GM10266 (cell line): ENCODE measurements at regions not wholly inside any gene's neighbourhood (a gene's known extent, or its start where the extent isn't known, plus 50 kb on each side); places are given as distances from the start of the nearest gene placed in this dataset.

Experiments used
- DNase-seq: peaks from one replicate; pipeline ENCODE4 v3.0.0; 2012; ENCODE audit errors: extremely low spot score
- TF ChIP-seq, protein P1 (sequence below): IDR thresholded peaks from 2 replicates; pipeline ENCODE4 v1.5.1; 2012; ENCODE audit warnings: mild to moderate bottlenecking, low read depth; ENCODE audit not compliant: control insufficient read depth, insufficient read depth; ENCODE audit errors: missing control alignments

DNA sequence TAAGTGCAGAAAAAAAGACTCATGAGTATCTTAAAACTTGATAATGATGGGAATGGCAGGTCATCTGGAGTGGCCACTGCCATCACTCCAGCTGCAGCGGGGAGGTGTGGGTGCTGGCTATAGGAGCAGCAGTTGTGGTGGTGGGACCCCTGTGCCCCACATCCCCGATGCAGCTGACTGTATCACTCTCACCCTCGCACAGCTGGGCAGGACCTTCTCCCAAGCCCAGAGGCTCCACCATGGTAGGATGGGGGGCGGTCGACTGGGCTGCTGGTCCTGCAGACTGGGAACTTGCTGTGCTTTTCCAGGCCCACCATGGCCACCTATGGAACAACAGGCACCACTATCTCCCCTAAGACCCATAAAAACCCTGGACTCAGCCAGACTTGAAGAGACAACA lies 844.4 kb downstream of the SORCS1 start:
- DNase-seq = no peak
- TF ChIP-seq, protein P1, sequence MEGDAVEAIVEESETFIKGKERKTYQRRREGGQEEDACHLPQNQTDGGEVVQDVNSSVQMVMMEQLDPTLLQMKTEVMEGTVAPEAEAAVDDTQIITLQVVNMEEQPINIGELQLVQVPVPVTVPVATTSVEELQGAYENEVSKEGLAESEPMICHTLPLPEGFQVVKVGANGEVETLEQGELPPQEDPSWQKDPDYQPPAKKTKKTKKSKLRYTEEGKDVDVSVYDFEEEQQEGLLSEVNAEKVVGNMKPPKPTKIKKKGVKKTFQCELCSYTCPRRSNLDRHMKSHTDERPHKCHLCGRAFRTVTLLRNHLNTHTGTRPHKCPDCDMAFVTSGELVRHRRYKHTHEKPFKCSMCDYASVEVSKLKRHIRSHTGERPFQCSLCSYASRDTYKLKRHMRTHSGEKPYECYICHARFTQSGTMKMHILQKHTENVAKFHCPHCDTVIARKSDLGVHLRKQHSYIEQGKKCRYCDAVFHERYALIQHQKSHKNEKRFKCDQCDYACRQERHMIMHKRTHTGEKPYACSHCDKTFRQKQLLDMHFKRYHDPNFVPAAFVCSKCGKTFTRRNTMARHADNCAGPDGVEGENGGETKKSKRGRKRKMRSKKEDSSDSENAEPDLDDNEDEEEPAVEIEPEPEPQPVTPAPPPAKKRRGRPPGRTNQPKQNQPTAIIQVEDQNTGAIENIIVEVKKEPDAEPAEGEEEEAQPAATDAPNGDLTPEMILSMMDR = no peak

DNA sequence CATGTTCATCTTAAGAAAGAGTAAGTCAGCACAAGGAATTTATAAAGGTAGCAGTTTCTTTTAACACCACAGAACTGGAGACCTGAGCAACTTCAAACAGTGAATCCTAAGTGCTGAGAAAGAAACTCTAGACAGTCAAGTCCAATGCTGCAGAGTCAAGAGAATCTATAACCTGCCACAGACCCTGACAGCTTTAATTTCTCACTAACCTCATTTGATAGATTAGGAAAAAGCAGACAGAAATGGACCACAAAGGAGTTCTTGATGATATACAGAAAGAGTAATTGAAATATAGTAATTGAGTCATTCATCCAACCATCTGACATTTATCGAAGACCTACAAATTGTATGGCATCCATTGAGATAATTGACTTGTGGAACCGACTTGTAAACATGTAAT lies 847.0 kb downstream of the SORCS1 start:
- TF ChIP-seq, protein P1 = no peak
- no peak for DNase-seq

DNA sequence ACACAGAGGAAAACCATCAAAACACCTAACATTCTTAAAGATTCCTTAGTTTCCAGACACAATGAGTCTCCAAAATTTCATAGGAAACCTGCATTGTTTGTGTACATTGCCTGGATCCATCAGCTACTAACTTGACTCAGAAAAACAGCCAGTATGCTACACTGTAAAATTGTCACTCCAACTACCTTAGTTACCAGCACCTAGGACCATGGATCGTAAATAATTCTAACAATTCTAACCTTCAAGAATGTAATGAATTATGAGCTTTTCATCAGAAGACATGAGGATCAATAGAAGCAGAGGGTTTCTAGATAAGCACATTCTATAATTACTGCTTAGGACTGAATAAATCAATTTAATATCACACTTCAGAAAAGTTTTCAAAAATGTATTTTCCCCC lies 851.5 kb downstream of the SORCS1 start:
- DNase-seq = no peak
- TF ChIP-seq, protein P1 = no peak

DNA sequence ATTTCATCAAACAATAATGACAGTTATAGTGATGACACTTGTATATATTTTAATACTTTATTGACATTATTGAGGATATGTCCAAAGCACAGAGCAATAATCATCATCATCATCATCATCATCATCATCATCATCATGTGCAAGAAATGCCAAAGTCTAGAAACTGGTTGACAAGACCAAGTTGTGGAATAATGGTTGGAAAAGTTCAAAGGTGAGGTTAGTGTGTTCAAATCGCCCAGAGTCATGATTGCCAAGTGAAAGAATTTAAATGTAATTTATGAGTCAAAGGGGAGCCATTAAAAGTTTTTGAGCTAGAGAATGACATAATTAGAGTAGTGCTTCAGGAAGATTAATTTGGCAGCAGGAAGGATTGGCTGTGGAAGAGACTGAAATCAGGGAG lies 852.4 kb downstream of the SORCS1 start:
- no peak for DNase-seq
- TF ChIP-seq, protein P1 = no peak

DNA sequence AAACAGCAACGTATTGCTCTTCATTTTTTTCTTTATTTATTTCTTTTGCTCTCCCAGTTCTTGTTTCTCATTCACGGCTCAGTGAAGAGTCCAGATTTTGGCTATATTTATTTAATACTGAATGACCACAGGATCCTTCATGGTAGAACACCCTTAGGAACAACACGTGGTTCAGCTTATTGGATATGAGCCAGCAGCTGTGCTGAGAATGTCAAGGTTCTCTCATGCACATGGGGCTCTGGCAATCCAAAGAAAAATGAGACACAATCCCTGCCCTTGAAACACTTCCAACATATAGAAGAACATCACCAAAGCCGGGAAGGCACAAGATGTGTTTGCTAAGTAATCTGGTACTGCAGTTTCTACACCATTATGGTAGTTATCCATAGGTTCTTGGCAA lies 852.9 kb downstream of the SORCS1 start:
- TF ChIP-seq, protein P1 = no peak
- DNase-seq = no peak

DNA sequence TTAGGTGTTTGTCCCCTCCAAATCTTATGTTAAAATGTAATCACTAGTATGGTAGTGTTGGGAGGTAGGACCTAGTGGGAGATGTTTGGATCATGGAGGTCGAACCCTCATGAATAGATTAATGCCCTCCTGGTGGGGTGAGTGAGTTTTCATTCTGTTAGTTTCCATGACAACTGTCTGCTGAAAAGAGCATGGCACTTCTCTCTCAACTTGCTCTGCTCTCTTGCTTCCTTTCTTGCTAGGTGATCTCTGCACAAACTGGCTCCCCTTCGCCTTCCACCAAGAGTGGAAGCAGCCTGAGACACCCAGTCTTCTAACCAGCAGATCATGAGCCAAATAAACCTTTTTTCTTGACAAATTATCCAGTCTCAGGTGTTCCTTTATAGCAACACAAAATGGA lies 853.9 kb downstream of the SORCS1 start:
- no peak for DNase-seq
- TF ChIP-seq, protein P1 = no peak

DNA sequence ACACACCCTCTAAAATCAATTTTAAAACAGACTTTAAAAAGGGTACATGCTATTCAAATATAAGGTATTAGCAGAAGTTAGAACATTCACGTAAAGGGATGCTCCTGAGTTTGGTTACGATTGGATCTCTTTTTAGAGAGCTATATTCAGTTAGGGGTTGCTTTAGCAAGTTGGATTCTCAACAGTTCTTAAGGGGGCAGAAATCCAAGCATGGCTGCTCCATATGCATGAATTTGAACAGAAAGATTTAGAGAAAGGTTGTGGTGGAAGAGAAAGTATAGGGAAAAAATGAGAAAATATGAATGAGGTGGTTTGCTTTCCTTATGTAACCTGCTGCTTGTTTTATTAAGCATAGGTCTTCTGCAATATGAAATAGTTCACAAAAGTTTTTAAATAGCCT lies 855.1 kb downstream of the SORCS1 start:
- TF ChIP-seq, protein P1 = no peak
- DNase-seq = no peak
